Stomach (tissue), 8 donors: ENCODE measurements at regions not wholly inside any gene's neighbourhood (a gene's known extent, or its start where the extent isn't known, plus 50 kb on each side); places are given as distances from the start of the nearest gene placed in this dataset.

ENCODE experiments used
- DNase-seq, 2 donors: peaks; one replicate each; pipeline versions ENCODE4 v3.0.0 to v3.0.0-alpha.2; 2013 to 2019
- H3K27ac ChIP-seq, 5 donors: fragments of 200-600 bp in 4 of 5; sonication (generic) in 4 of 5; one replicate each; pipeline ENCODE4 v1.5.1; 2013 to 2019; ENCODE audit warnings: mild to moderate bottlenecking in 1 of 5, moderate library complexity in 1 of 5
- H3K27me3 ChIP-seq, 3 donors: fragments of 200-600 bp; sonication (generic); one replicate each; pipeline ENCODE4 v1.5.1; 2017 to 2019; ENCODE audit warnings: mixed run types in 1 of 3
- H3K36me3 ChIP-seq, 4 donors: fragments of 200-600 bp; sonication (generic); 1 replicate in 3 of 4; 2 replicates in 1 of 4; pipeline ENCODE4 v1.5.1; 2016 to 2019
- H3K4me1 ChIP-seq, 4 donors: fragments of 200-600 bp; sonication (generic); one replicate each; pipeline ENCODE4 v1.5.1; 2016 to 2019
- H3K4me3 ChIP-seq, 4 donors: fragments of 200-600 bp; sonication (generic) in 3 of 4; one replicate each; pipeline ENCODE4 v1.5.1; 2016 to 2019; ENCODE audit warnings: mild to moderate bottlenecking in 1 of 4
- H3K9me3 ChIP-seq, 4 donors: fragments of 200-600 bp; sonication (generic); one replicate each; pipeline ENCODE4 v1.5.1; 2016 to 2019
- CTCF ChIP-seq, 7 experiments: fragments of 450-650 bp in 4 of 7; fragments of 200-600 bp in 3 of 7; sonication (generic) in 3 of 7; IDR thresholded peaks; one replicate each; pipeline ENCODE4 v1.5.1; 2016 to 2019; ENCODE audit warnings: antibody characterized with exemption in 7 of 7, control low read depth in 2 of 7, mild to moderate bottlenecking in 1 of 7
- EP300 ChIP-seq: sonication (generic); formaldehyde crosslinking; IDR thresholded peaks from one replicate; pipeline ENCODE4 v1.6.1; 2017; ENCODE audit warnings: antibody characterized with exemption
- POLR2A ChIP-seq, 4 donors: fragments of 450-650 bp; IDR thresholded peaks; one replicate each; pipeline ENCODE4 v1.6.1; 2016; ENCODE audit warnings: antibody characterized with exemption in 4 of 4, control low read depth in 2 of 4, mild to moderate bottlenecking in 1 of 4, moderate library complexity in 1 of 4
- POLR2AphosphoS5 ChIP-seq, 3 donors: sonication (generic); formaldehyde crosslinking; IDR thresholded peaks; one replicate each; pipeline ENCODE4 v1.6.1; 2016; ENCODE audit warnings: antibody characterized with exemption in 3 of 3
- WGBS, 5 donors: extraction: QIAGEN DNeasy Blood & Tissue Kit in 3 of 5; methylation state at CpG; one replicate each; pipeline versions ENCODE4 v1.1.5 to v1.1.7; 2013 to 2018; 5-methylcytosine and 5-hydroxymethylcytosine counted together
- intact Hi-C: fragments of 100-400 bp; cut with DNase I; formaldehyde crosslinking; loops from one replicate; pipeline ENCODE4 v1.15.1; 2023; ENCODE audit warnings: low total_unique reads
- donor health status: healthy with polysubstance abuse.
- donor health status: Bipolar disorder and iron deficiency.
- donor health status: healthy.

- no peaks in the 10 kb centered on the region for H3K27me3 ChIP-seq
- H3K4me1 ChIP-seq = no peaks in the 10 kb centered on the region
- intact Hi-C loops = no loop called here
- no peak overlapping the region for H3K4me3 ChIP-seq
- DNase-seq = no peak
- H3K27ac ChIP-seq = no peak overlapping the region
- no peaks in the 10 kb centered on the region for H3K36me3 ChIP-seq
- peaks cover 0 to 18% (median 6%) of the 10 kb centered on the region in 4 donors for H3K9me3 ChIP-seq
- TF ChIP-seq POLR2AphosphoS5 (IDR thresholded peaks at IDR 0.05) (no peak), POLR2A (IDR thresholded peaks at IDR 0.05) (no peak), CTCF (IDR thresholded peaks at IDR 0.05) (no peak), EP300 (no peak)
- 64 to 79% (median 72%) methylated on average over 2 of the region's 2 CpGs for WGBS, 5 donors
Observed at GRCh38 chr5:64110222-64110621, 55.4 kb upstream of the RNF180 start.

DNA sequence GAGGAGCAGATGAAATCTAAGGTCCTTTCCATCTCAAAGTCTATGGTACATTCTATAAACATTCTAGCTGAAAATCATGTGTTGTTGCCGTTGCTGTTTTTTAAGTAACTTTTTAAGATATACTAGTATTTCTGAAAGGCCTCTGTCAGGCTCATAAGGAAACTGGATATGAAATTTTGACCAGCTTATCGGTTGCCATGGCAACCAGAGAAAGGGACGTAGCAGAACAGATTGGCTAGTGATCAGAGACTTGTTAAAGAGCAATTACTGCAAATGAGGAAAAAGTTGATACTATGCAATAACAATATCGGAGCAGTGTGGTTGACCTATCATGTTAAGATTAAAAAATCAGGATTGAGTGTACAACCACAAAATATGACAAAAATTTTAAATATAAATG lies 57.0 kb upstream of the RNF180 start:
- intact Hi-C loops = no loop called here
- Histone ChIP-seq H3K4me1 (no peaks in the 10 kb centered on the region), H3K4me3 (no peak overlapping the region), H3K27ac (no peak overlapping the region), H3K9me3 (peaks cover 0 to 18% (median 6%) of the 10 kb centered on the region in 4 donors), H3K36me3 (no peaks in the 10 kb centered on the region), H3K27me3 (no peaks in the 10 kb centered on the region)
- 73 to 77% (median 74%) methylated on average over 4 of the region's 4 CpGs for WGBS, 5 donors
- no peak for TF ChIP-seq POLR2AphosphoS5 (IDR thresholded peaks at IDR 0.05)
- no peak for TF ChIP-seq EP300
- no peak for TF ChIP-seq CTCF (IDR thresholded peaks at IDR 0.05)
- no peak for TF ChIP-seq POLR2A (IDR thresholded peaks at IDR 0.05)
- DNase-seq = no peak

DNA sequence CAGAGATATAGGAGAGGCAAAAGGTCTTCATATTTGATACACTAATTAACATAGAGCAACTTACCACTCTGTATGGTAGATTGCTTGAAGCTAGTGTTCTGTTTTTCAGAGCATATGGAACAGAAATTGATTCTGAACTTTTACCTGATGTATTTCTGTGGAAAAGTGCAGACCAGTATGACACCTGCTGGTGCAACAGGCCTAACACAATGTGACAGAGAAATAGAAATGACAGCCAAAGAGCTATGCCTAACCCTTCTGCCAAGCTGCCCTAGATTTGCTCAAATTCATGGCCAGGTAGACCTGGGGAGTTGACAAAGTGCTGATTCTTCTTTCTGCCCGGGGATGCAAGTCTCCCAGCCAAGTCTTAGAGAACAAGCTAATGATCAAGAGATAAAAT lies 65.4 kb upstream of the RNF180 start:
- no peak for DNase-seq
- Histone ChIP-seq H3K9me3 (peaks cover 0 to under 1% (median 0%) of the 10 kb centered on the region in 4 donors), H3K36me3 (no peaks in the 10 kb centered on the region), H3K4me3 (no peak overlapping the region), H3K4me1 (no peaks in the 10 kb centered on the region), H3K27me3 (no peaks in the 10 kb centered on the region), H3K27ac (no peak overlapping the region)
- TF ChIP-seq EP300 (no peak), CTCF (IDR thresholded peaks at IDR 0.05) (no peak), POLR2A (IDR thresholded peaks at IDR 0.05) (no peak), POLR2AphosphoS5 (IDR thresholded peaks at IDR 0.05) (no peak)
- intact Hi-C loops = no loop called here
- WGBS, 5 donors = 39 to 68% (median 43%) methylated on average over 1 of the region's 1 CpG

DNA sequence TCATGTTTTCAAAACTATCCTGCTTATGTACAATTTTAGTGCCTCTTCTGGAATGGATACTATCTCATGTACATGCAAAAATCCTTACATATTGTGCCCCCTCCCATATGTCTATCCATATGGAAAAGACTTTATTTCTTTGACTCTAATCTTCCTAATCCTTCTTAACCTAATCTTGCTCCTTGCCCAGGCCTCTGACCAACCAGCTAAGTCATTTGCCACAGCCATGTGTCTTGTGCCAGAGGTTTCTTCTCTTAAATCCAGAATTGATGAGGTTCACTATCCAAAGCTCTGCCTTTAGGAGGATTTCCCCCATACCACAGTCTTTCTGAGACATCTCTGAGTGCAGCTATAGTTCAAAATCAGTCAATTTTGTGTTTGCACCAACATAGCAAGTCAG lies 68.9 kb upstream of the RNF180 start:
- TF ChIP-seq EP300 (no peak), POLR2AphosphoS5 (IDR thresholded peaks at IDR 0.05) (no peak), CTCF (IDR thresholded peaks at IDR 0.05) (no peak), POLR2A (IDR thresholded peaks at IDR 0.05) (no peak)
- intact Hi-C loops = no loop called here
- Histone ChIP-seq H3K27me3 (no peaks in the 10 kb centered on the region), H3K27ac (no peak overlapping the region), H3K9me3 (peaks cover 0 to under 1% (median 0%) of the 10 kb centered on the region in 4 donors), H3K36me3 (no peaks in the 10 kb centered on the region), H3K4me3 (no peak overlapping the region), H3K4me1 (no peaks in the 10 kb centered on the region)
- DNase-seq = no peak
